NB4 (cell line): ENCODE measurements at regions not wholly inside any gene's neighbourhood (a gene's known extent, or its start where the extent isn't known, plus 50 kb on each side); places are given as distances from the start of the nearest gene placed in this dataset.

Experiments used
- CTCF ChIP-seq: IDR thresholded peaks from one replicate; pipeline ENCODE4 v1.5.1; 2012; ENCODE audit warnings: low read depth, low read length
- POLR2A ChIP-seq: IDR thresholded peaks from 2 replicates; pipeline ENCODE4 v1.6.1; 2011; ENCODE audit warnings: mild to moderate bottlenecking; ENCODE audit not compliant: insufficient read length; ENCODE audit errors: extremely low read depth

GRCh38 chr10:28761084-28761846 lies 83.9 kb downstream of the BAMBI start:
- TF ChIP-seq CTCF (no peak), POLR2A (no peak)
